Body of pancreas (tissue), 4 donors: ENCODE measurements at regions not wholly inside any gene's neighbourhood (a gene's known extent, or its start where the extent isn't known, plus 50 kb on each side); places are given as distances from the start of the nearest gene placed in this dataset.
A peak's percentile ranks its signal among the peaks of the same experiment; 100 is the strongest.

Experiments
- ATAC-seq: fragments of 150-250 bp; one replicate; pipeline ENCODE4 v1.9.1; 2016
- DNase-seq, 4 donors: peaks; one replicate each; pipeline ENCODE4 v3.0.0-alpha.2; 2019
- H3K27ac ChIP-seq, 4 donors: fragments of 200-600 bp; sonication (generic); 1 replicate in 3 of 4; 2 replicates in 1 of 4; pipeline versions ENCODE4 v1.5.1 to v1.6.1; 2016 to 2019; ENCODE audit warnings: mild to moderate bottlenecking in 1 of 4, mixed read lengths in 1 of 4, moderate library complexity in 1 of 4
- H3K27me3 ChIP-seq, 2 donors: fragments of 200-600 bp; sonication (generic); one replicate each; pipeline ENCODE4 v1.6.0; 2016; ENCODE audit warnings: mild to moderate bottlenecking in 1 of 2
- H3K36me3 ChIP-seq, 2 donors: fragments of 200-600 bp; sonication (generic); replicated peaks in 1 of 2; 2 replicates each; pipeline ENCODE4 v1.5.1; 2016; ENCODE audit warnings: low read depth in 2 of 2; ENCODE audit not compliant: insufficient read depth in 1 of 2
- H3K4me1 ChIP-seq: fragments of 200-600 bp; sonication (generic); one replicate; pipeline ENCODE4 v1.6.0; 2016
- H3K4me3 ChIP-seq, 2 donors: fragments of 200-600 bp; sonication (generic); 1 replicate in 1 of 2; 2 replicates in 1 of 2; pipeline ENCODE4 v1.5.1; 2016 to 2019
- H3K9me3 ChIP-seq, 3 donors: fragments of 200-600 bp; sonication (generic); 1 replicate in 2 of 3; 2 replicates in 1 of 3; pipeline ENCODE4 v1.5.1; 2016
- POLR2A ChIP-seq, 3 donors: fragments of 450-650 bp; IDR thresholded peaks; one replicate each; pipeline ENCODE4 v1.6.1; 2016; ENCODE audit warnings: antibody characterized with exemption in 3 of 3, mild to moderate bottlenecking in 2 of 3
- WGBS, 2 donors: methylation state at CpG; one replicate each; pipeline ENCODE4 v1.1.5; 2017; 5-methylcytosine and 5-hydroxymethylcytosine counted together
- intact Hi-C: fragments of 100-400 bp; cut with DNase I; formaldehyde crosslinking; loops from one replicate; pipeline ENCODE4 v1.15.1; 2023
- TF ChIP-seq, protein P1 (sequence below), 7 experiments: fragments of 450-650 bp in 4 of 7; fragments of 200-600 bp in 3 of 7; sonication (generic) in 3 of 7; IDR thresholded peaks; one replicate each; pipeline ENCODE4 v1.5.1; 2016 to 2019; ENCODE audit warnings: antibody characterized with exemption in 7 of 7

- peaks cover 27% of the 10 kb centered on the region for H3K4me1 ChIP-seq
- peak; percentile 80 to 93 (median 88) for DNase-seq
- TF ChIP-seq POLR2A (IDR thresholded peaks at IDR 0.05) = no peak
- TF ChIP-seq, protein P1, sequence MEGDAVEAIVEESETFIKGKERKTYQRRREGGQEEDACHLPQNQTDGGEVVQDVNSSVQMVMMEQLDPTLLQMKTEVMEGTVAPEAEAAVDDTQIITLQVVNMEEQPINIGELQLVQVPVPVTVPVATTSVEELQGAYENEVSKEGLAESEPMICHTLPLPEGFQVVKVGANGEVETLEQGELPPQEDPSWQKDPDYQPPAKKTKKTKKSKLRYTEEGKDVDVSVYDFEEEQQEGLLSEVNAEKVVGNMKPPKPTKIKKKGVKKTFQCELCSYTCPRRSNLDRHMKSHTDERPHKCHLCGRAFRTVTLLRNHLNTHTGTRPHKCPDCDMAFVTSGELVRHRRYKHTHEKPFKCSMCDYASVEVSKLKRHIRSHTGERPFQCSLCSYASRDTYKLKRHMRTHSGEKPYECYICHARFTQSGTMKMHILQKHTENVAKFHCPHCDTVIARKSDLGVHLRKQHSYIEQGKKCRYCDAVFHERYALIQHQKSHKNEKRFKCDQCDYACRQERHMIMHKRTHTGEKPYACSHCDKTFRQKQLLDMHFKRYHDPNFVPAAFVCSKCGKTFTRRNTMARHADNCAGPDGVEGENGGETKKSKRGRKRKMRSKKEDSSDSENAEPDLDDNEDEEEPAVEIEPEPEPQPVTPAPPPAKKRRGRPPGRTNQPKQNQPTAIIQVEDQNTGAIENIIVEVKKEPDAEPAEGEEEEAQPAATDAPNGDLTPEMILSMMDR (IDR thresholded peaks at IDR 0.05) = peak in 1 of 7 experiments; percentile 4
- ATAC-seq = peak; percentile 98
- H3K27me3 ChIP-seq = no peaks in the 10 kb centered on the region
- WGBS, 2 donors = 26 to 27% methylated on average over 10 of the region's 10 CpGs
- intact Hi-C loops = no loop called here
- H3K9me3 ChIP-seq = no peaks in the 10 kb centered on the region
- peak overlapping the region in 3 of 4 donors; percentile 18 to 40 (median 33) for H3K27ac ChIP-seq
- no peaks in the 10 kb centered on the region for H3K36me3 ChIP-seq
- no peak overlapping the region for H3K4me3 ChIP-seq
These were observed 66.3 kb upstream of the SLC6A6 start for GRCh38 chr3:14335774-14336748.

- H3K27ac ChIP-seq = peak overlapping the region in 2 of 4 donors; percentile 33 to 40
- no peak for DNase-seq
- H3K4me3 ChIP-seq = no peak overlapping the region
- H3K4me1 ChIP-seq = peaks cover 27% of the 10 kb centered on the region
- no peaks in the 10 kb centered on the region for H3K27me3 ChIP-seq
- WGBS, 2 donors = 62 to 75% methylated on average over 17 of the region's 17 CpGs
- no peak for ATAC-seq
- intact Hi-C loops = no loop called here
- H3K36me3 ChIP-seq = no peaks in the 10 kb centered on the region
- TF ChIP-seq, protein P1 (IDR thresholded peaks at IDR 0.05) = no peak
- TF ChIP-seq POLR2A (IDR thresholded peaks at IDR 0.05) = no peak
- no peaks in the 10 kb centered on the region for H3K9me3 ChIP-seq
These were observed 65.4 kb upstream of the SLC6A6 start for GRCh38 chr3:14336749-14337598.

- Histone ChIP-seq H3K36me3 (no peaks in the 10 kb centered on the region), H3K4me1 (peaks cover 27% of the 10 kb centered on the region), H3K27me3 (no peaks in the 10 kb centered on the region), H3K27ac (no peak overlapping the region), H3K4me3 (no peak overlapping the region), H3K9me3 (no peaks in the 10 kb centered on the region)
- TF ChIP-seq POLR2A (IDR thresholded peaks at IDR 0.05) = no peak
- TF ChIP-seq, protein P1 (IDR thresholded peaks at IDR 0.05) = no peak
- WGBS, 2 donors = 75 to 80% methylated on average over 6 of the region's 6 CpGs
- DNase-seq (no peak), ATAC-seq (no peak)
- intact Hi-C loops = no loop called here
These were observed 64.6 kb upstream of the SLC6A6 start for GRCh38 chr3:14337828-14338227.

- Histone ChIP-seq H3K36me3 (no peaks in the 10 kb centered on the region), H3K9me3 (no peaks in the 10 kb centered on the region), H3K27me3 (no peaks in the 10 kb centered on the region), H3K4me3 (no peak overlapping the region), H3K4me1 (peaks cover 27% of the 10 kb centered on the region), H3K27ac (no peak overlapping the region)
- 60 to 74% methylated on average over 4 of the region's 4 CpGs for WGBS, 2 donors
- intact Hi-C loops = no loop called here
- TF ChIP-seq, protein P1 (IDR thresholded peaks at IDR 0.05) = no peak
- TF ChIP-seq POLR2A (IDR thresholded peaks at IDR 0.05) = no peak
- ATAC-seq (no peak), DNase-seq (no peak)
These were observed 64.2 kb upstream of the SLC6A6 start for GRCh38 chr3:14338242-14338641.
